ENCODE measurements at regions not wholly inside any gene's neighbourhood (a gene's known extent, or its start where the extent isn't known, plus 50 kb on each side); places are given as distances from the start of the nearest gene placed in this dataset.

DNA sequence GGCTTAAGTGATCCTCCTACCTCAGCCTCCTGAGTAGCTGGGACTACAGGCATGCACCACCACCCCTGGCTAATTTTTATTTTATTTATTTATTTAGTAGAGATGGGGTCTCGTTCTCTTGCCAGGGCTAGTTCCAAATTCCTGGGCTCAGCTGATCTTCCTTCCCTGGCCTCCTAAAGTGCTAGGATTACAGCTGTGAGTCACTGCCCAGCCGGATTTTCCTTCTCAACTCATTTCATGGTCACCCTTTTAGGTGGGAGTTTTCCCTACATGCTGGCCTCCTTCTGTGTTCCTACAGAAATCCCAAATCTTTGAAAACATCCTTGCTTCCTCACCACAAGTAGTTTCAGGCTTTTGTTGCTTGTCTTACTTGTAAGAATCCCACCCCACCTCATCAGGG lies 102.1 kb upstream of the SIAH1 start:
- no peak for DNase-seq (ENCODE audit: low spot score)
- Mint-ChIP-seq H3K27me3 (ENCODE audit: low read depth) (no peaks in the 10 kb centered on the region), H3K4me1 (ENCODE audit: low read depth) (peaks cover 35% of the 10 kb centered on the region), H3K9me3 (ENCODE audit: low read depth) (no peaks in the 10 kb centered on the region), H3K4me3 (ENCODE audit: unreplicated experiment) (no peak overlapping the region), H3K27ac (ENCODE audit: unreplicated experiment) (no peak overlapping the region), H3K36me3 (ENCODE audit: low read depth) (no peaks in the 10 kb centered on the region)
- TF ChIP-seq, protein P1, sequence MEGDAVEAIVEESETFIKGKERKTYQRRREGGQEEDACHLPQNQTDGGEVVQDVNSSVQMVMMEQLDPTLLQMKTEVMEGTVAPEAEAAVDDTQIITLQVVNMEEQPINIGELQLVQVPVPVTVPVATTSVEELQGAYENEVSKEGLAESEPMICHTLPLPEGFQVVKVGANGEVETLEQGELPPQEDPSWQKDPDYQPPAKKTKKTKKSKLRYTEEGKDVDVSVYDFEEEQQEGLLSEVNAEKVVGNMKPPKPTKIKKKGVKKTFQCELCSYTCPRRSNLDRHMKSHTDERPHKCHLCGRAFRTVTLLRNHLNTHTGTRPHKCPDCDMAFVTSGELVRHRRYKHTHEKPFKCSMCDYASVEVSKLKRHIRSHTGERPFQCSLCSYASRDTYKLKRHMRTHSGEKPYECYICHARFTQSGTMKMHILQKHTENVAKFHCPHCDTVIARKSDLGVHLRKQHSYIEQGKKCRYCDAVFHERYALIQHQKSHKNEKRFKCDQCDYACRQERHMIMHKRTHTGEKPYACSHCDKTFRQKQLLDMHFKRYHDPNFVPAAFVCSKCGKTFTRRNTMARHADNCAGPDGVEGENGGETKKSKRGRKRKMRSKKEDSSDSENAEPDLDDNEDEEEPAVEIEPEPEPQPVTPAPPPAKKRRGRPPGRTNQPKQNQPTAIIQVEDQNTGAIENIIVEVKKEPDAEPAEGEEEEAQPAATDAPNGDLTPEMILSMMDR (IDR thresholded peaks at IDR 0.05), result no peak

DNA sequence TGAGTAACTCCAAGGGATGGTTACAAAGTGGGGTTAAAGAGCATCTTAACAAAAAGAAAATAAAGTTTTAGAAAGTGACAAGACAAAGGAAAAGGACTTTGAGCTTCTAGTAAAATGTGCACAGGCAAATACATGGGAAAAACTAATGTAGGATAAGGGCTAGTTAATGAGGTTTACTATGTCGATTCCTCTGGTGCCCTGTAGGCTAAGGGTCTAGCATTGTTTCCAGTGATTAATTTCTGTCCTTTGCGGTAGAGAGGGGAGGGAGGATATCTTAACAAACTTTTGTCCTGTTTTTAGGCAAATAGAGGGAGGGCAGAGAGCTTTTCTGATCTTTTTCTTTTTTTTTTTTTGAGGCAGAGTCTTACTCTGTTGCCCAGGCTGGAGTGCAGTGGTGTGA lies 96.6 kb upstream of the SIAH1 start:
- Mint-ChIP-seq H3K4me3 (ENCODE audit: unreplicated experiment) (no peak overlapping the region), H3K27ac (ENCODE audit: unreplicated experiment) (no peak overlapping the region), H3K27me3 (ENCODE audit: low read depth) (no peaks in the 10 kb centered on the region), H3K4me1 (ENCODE audit: low read depth) (peaks cover 42% of the 10 kb centered on the region), H3K9me3 (ENCODE audit: low read depth) (no peaks in the 10 kb centered on the region), H3K36me3 (ENCODE audit: low read depth) (no peaks in the 10 kb centered on the region)
- DNase-seq (ENCODE audit: low spot score), result no peak
- TF ChIP-seq, protein P1 (IDR thresholded peaks at IDR 0.05), result no peak

DNA sequence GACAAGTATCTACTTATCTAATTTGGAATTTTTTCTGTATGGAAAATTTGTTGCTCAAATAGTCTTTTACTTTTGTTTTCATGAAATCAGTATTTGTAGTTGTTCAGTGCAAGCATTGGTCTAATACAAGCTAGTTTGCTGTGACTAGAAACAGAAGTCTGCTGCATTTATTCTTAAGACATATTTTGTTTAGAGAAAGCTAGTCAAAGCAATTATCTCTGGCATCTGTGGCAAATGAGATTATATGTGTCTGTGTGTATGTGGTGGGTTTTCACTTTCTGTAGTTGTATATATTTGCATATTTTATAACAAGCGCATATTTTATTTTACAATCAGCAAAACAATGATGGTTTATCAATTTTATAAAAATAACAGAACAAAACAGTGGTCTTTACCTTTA lies 96.0 kb upstream of the SIAH1 start:
- no peaks in the 10 kb centered on the region for H3K27me3 Mint-ChIP-seq (ENCODE audit: low read depth)
- no peak overlapping the region for H3K4me3 Mint-ChIP-seq (ENCODE audit: unreplicated experiment)
- no peak overlapping the region for H3K27ac Mint-ChIP-seq (ENCODE audit: unreplicated experiment)
- TF ChIP-seq, protein P1 (IDR thresholded peaks at IDR 0.05), result no peak
- no peaks in the 10 kb centered on the region for H3K36me3 Mint-ChIP-seq (ENCODE audit: low read depth)
- no peaks in the 10 kb centered on the region for H3K9me3 Mint-ChIP-seq (ENCODE audit: low read depth)
- no peak for DNase-seq (ENCODE audit: low spot score)
- H3K4me1 Mint-ChIP-seq (ENCODE audit: low read depth), result peaks cover 42% of the 10 kb centered on the region

DNA sequence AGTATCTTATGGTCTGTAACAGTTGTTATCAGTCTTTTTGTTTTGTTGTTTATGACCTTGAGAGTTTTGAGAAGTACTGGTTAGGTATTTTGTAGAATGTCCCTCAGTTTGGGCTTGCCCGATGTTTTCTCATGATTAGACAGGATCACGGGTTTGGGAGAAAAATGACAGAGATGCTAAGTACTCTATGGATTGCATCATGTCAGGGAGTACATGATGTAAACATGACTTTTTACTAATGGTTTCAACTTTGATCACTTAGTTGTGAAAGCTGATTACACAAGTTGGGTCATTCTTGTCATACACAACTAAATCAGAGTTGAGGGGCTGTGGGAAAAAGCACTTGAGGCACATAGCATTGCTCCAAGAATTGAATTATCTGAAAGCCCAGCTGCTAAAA lies 94.7 kb upstream of the SIAH1 start:
- TF ChIP-seq, protein P1 (IDR thresholded peaks at IDR 0.05), result no peak
- H3K27me3 Mint-ChIP-seq (ENCODE audit: low read depth), result no peaks in the 10 kb centered on the region
- H3K4me3 Mint-ChIP-seq (ENCODE audit: unreplicated experiment), result no peak overlapping the region
- peaks cover 3% of the 10 kb centered on the region for H3K9me3 Mint-ChIP-seq (ENCODE audit: low read depth)
- DNase-seq (ENCODE audit: low spot score), result no peak
- peaks cover 42% of the 10 kb centered on the region for H3K4me1 Mint-ChIP-seq (ENCODE audit: low read depth)
- H3K36me3 Mint-ChIP-seq (ENCODE audit: low read depth), result no peaks in the 10 kb centered on the region
- H3K27ac Mint-ChIP-seq (ENCODE audit: unreplicated experiment), result no peak overlapping the region

DNA sequence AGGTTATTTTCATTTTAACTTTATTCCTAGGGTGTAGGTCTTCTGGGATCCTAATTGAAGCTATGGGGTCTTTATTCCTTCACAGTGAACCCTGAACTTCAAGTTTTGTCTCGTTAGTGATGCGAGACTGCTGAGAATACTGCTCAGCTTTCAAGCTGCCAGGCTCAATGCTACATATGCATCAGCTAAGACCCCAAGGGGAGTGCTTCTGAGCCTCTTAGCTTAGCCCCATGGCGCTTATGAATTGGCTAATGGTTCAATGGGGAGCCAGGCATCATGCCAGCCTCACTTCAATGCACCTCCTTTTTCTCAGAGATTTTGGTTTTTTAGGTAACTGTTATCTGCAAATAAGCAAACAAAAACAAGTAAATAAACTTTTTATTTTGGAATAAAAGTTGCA lies 94.1 kb upstream of the SIAH1 start:
- no peak for DNase-seq (ENCODE audit: low spot score)
- peaks cover 3% of the 10 kb centered on the region for H3K9me3 Mint-ChIP-seq (ENCODE audit: low read depth)
- H3K27me3 Mint-ChIP-seq (ENCODE audit: low read depth), result no peaks in the 10 kb centered on the region
- H3K4me1 Mint-ChIP-seq (ENCODE audit: low read depth), result peaks cover 39% of the 10 kb centered on the region
- no peak overlapping the region for H3K27ac Mint-ChIP-seq (ENCODE audit: unreplicated experiment)
- H3K36me3 Mint-ChIP-seq (ENCODE audit: low read depth), result no peaks in the 10 kb centered on the region
- H3K4me3 Mint-ChIP-seq (ENCODE audit: unreplicated experiment), result no peak overlapping the region
- TF ChIP-seq, protein P1 (IDR thresholded peaks at IDR 0.05), result no peak
